ENCODE measurements at regions not wholly inside any gene's neighbourhood (a gene's known extent, or its start where the extent isn't known, plus 50 kb on each side); places are given as distances from the start of the nearest gene placed in this dataset.
"Not testable (repeated sequence)": the region's sequence is repeated elsewhere in the genome, so short reads cannot be mapped to it uniquely, and the experiment has no call there.

- Histone ChIP-seq H3K27me3 (ENCODE audit: control insufficient read depth, insufficient read depth, low read length) (no peaks in the 10 kb centered on the region), H3K9me3 (replicated peaks; ENCODE audit: control insufficient read depth, low read depth, low read length) (no peaks in the 10 kb centered on the region), H3K27ac (ENCODE audit: low read length) (no peak overlapping the region), H3K4me1 (ENCODE audit: control insufficient read depth, insufficient read depth, low read length) (no peaks in the 10 kb centered on the region), H3K36me3 (ENCODE audit: control insufficient read depth, insufficient read depth, low read length) (no peaks in the 10 kb centered on the region), H3K4me3 (ENCODE audit: low read length) (no peak overlapping the region)
- WGBS (ENCODE audit: insufficient coverage): 17% methylated on average over 1 of the region's 4 CpGs
- no peak for DNase-seq
These were observed 981.8 kb downstream of the SLC16A7 start for GRCh38 chr12:60577607-60578006.

GRCh38 chr12:60587664-60588063, 991.8 kb downstream of the SLC16A7 start:
- not testable (repeated sequence) for H3K36me3 ChIP-seq (ENCODE audit: control insufficient read depth, insufficient read depth, low read length); DNase-seq; H3K4me1 ChIP-seq (ENCODE audit: control insufficient read depth, insufficient read depth, low read length); H3K27ac ChIP-seq (ENCODE audit: low read length); H3K9me3 ChIP-seq (replicated peaks; ENCODE audit: control insufficient read depth, low read depth, low read length); H3K27me3 ChIP-seq (ENCODE audit: control insufficient read depth, insufficient read depth, low read length); H3K4me3 ChIP-seq (ENCODE audit: low read length)
- no CpG with 5 or more reads among the region's 1 CpG for WGBS (ENCODE audit: insufficient coverage)

- DNase-seq: no peak
- Histone ChIP-seq H3K36me3 (ENCODE audit: control insufficient read depth, insufficient read depth, low read length) (no peaks in the 10 kb centered on the region), H3K27me3 (ENCODE audit: control insufficient read depth, insufficient read depth, low read length) (no peaks in the 10 kb centered on the region), H3K4me1 (ENCODE audit: control insufficient read depth, insufficient read depth, low read length) (no peaks in the 10 kb centered on the region), H3K9me3 (replicated peaks; ENCODE audit: control insufficient read depth, low read depth, low read length) (peaks cover 8% of the 10 kb centered on the region), H3K4me3 (ENCODE audit: low read length) (no peak overlapping the region), H3K27ac (ENCODE audit: low read length) (no peak overlapping the region)
- 62% methylated on average over 5 of the region's 13 CpGs for WGBS (ENCODE audit: insufficient coverage)
These were observed 998.3 kb downstream of the SLC16A7 start for GRCh38 chr12:60594035-60594711.

- DNase-seq: no peak
- Histone ChIP-seq H3K27me3 (ENCODE audit: control insufficient read depth, insufficient read depth, low read length) (no peaks in the 10 kb centered on the region), H3K4me3 (ENCODE audit: low read length) (no peak overlapping the region), H3K9me3 (replicated peaks; ENCODE audit: control insufficient read depth, low read depth, low read length) (peaks cover 5% of the 10 kb centered on the region), H3K27ac (ENCODE audit: low read length) (no peak overlapping the region), H3K4me1 (ENCODE audit: control insufficient read depth, insufficient read depth, low read length) (no peaks in the 10 kb centered on the region), H3K36me3 (ENCODE audit: control insufficient read depth, insufficient read depth, low read length) (no peaks in the 10 kb centered on the region)
- WGBS (ENCODE audit: insufficient coverage): no CpG with 5 or more reads among the region's 1 CpG
These were observed 1006.8 kb downstream of the SLC16A7 start for GRCh38 chr12:60602601-60603000.

- WGBS (ENCODE audit: insufficient coverage): 44% methylated on average over 2 of the region's 5 CpGs
- not testable (repeated sequence) for H3K27me3 ChIP-seq (ENCODE audit: control insufficient read depth, insufficient read depth, low read length); DNase-seq; H3K4me1 ChIP-seq (ENCODE audit: control insufficient read depth, insufficient read depth, low read length); H3K4me3 ChIP-seq (ENCODE audit: low read length); H3K27ac ChIP-seq (ENCODE audit: low read length); H3K36me3 ChIP-seq (ENCODE audit: control insufficient read depth, insufficient read depth, low read length)
- peaks cover 10% of the 10 kb centered on the region for H3K9me3 ChIP-seq (replicated peaks; ENCODE audit: control insufficient read depth, low read depth, low read length)
These were observed 1007.6 kb downstream of the SLC16A7 start for GRCh38 chr12:60603475-60603874.

- H3K9me3 ChIP-seq (replicated peaks; ENCODE audit: control insufficient read depth, low read depth, low read length): peaks cover 41% of the 10 kb centered on the region
- H3K4me3 ChIP-seq (ENCODE audit: low read length): no peak overlapping the region
- no peaks in the 10 kb centered on the region for H3K4me1 ChIP-seq (ENCODE audit: control insufficient read depth, insufficient read depth, low read length)
- no peak for DNase-seq
- no peak overlapping the region for H3K27ac ChIP-seq (ENCODE audit: low read length)
- no peaks in the 10 kb centered on the region for H3K36me3 ChIP-seq (ENCODE audit: control insufficient read depth, insufficient read depth, low read length)
- H3K27me3 ChIP-seq (ENCODE audit: control insufficient read depth, insufficient read depth, low read length): no peaks in the 10 kb centered on the region
These were observed 1020.6 kb downstream of the SLC16A7 start for GRCh38 chr12:60616400-60616799.

- DNase-seq: no peak
- Histone ChIP-seq H3K27me3 (ENCODE audit: control insufficient read depth, insufficient read depth, low read length) (no peaks in the 10 kb centered on the region), H3K36me3 (ENCODE audit: control insufficient read depth, insufficient read depth, low read length) (no peaks in the 10 kb centered on the region), H3K27ac (ENCODE audit: low read length) (no peak overlapping the region), H3K4me3 (ENCODE audit: low read length) (no peak overlapping the region), H3K4me1 (ENCODE audit: control insufficient read depth, insufficient read depth, low read length) (no peaks in the 10 kb centered on the region), H3K9me3 (replicated peaks; ENCODE audit: control insufficient read depth, low read depth, low read length) (no peaks in the 10 kb centered on the region)
- WGBS (ENCODE audit: insufficient coverage): no CpG with 5 or more reads among the region's 1 CpG
These were observed 1035.0 kb downstream of the SLC16A7 start for GRCh38 chr12:60630796-60631195.

- H3K4me1 ChIP-seq (ENCODE audit: control insufficient read depth, insufficient read depth, low read length): no peaks in the 10 kb centered on the region
- no CpG with 5 or more reads among the region's 1 CpG for WGBS (ENCODE audit: insufficient coverage)
These were observed 1048.2 kb downstream of the SLC16A7 start for GRCh38 chr12:60644076-60644475.

GRCh38 chr12:60666895-60667294, 1071.1 kb downstream of the SLC16A7 start:
- H3K9me3 ChIP-seq (replicated peaks; ENCODE audit: control insufficient read depth, low read depth, low read length): peaks cover 1% of the 10 kb centered on the region
- no peak overlapping the region for H3K4me3 ChIP-seq (ENCODE audit: low read length)
- no peak overlapping the region for H3K27ac ChIP-seq (ENCODE audit: low read length)
- no peaks in the 10 kb centered on the region for H3K27me3 ChIP-seq (ENCODE audit: control insufficient read depth, insufficient read depth, low read length)
- no peaks in the 10 kb centered on the region for H3K4me1 ChIP-seq (ENCODE audit: control insufficient read depth, insufficient read depth, low read length)
- H3K36me3 ChIP-seq (ENCODE audit: control insufficient read depth, insufficient read depth, low read length): no peaks in the 10 kb centered on the region
- DNase-seq: no peak
- WGBS (ENCODE audit: insufficient coverage): no CpG with 5 or more reads among the region's 5 CpGs

More at GRCh38 chr12:60644076-60644475, 1048.2 kb downstream of the SLC16A7 start:
- DNase-seq: no peak
- no peaks in the 10 kb centered on the region for H3K27me3 ChIP-seq (ENCODE audit: control insufficient read depth, insufficient read depth, low read length)
- H3K36me3 ChIP-seq (ENCODE audit: control insufficient read depth, insufficient read depth, low read length): no peaks in the 10 kb centered on the region
- H3K9me3 ChIP-seq (replicated peaks; ENCODE audit: control insufficient read depth, low read depth, low read length): peaks cover 46% of the 10 kb centered on the region
- no peak overlapping the region for H3K27ac ChIP-seq (ENCODE audit: low read length)
- H3K4me3 ChIP-seq (ENCODE audit: low read length): no peak overlapping the region

- no peaks in the 10 kb centered on the region for H3K27me3 ChIP-seq (ENCODE audit: control insufficient read depth, insufficient read depth, low read length)
- DNase-seq: no peak
- H3K9me3 ChIP-seq (replicated peaks; ENCODE audit: control insufficient read depth, low read depth, low read length): peaks cover 16% of the 10 kb centered on the region
- no peak overlapping the region for H3K27ac ChIP-seq (ENCODE audit: low read length)
- H3K4me1 ChIP-seq (ENCODE audit: control insufficient read depth, insufficient read depth, low read length): no peaks in the 10 kb centered on the region
- H3K36me3 ChIP-seq (ENCODE audit: control insufficient read depth, insufficient read depth, low read length): no peaks in the 10 kb centered on the region
- no CpG with 5 or more reads among the region's 3 CpGs for WGBS (ENCODE audit: insufficient coverage)
- H3K4me3 ChIP-seq (ENCODE audit: low read length): no peak overlapping the region
These were observed 1077.1 kb downstream of the SLC16A7 start for GRCh38 chr12:60672949-60673348.

Measured in muscle of leg (tissue), 3 donors.